ENCODE measurements at regions not wholly inside any gene's neighbourhood (a gene's known extent, or its start where the extent isn't known, plus 50 kb on each side); places are given as distances from the start of the nearest gene placed in this dataset.

GRCh38 chr17:45708707-45709290 lies 75.3 kb upstream of the CRHR1 start:
- DNase-seq (ENCODE audit: extremely low read depth in 1 of 2, low read depth in 1 of 2), result no peak

GRCh38 chr17:45709728-45710288 lies 74.3 kb upstream of the CRHR1 start:
- no peak for DNase-seq (ENCODE audit: extremely low read depth in 1 of 2, low read depth in 1 of 2)

GRCh38 chr17:45715787-45716186 lies 68.3 kb upstream of the CRHR1 start:
- DNase-seq (ENCODE audit: extremely low read depth in 1 of 2, low read depth in 1 of 2), result no peak

GRCh38 chr17:45718791-45719190 lies 65.3 kb upstream of the CRHR1 start:
- DNase-seq (ENCODE audit: extremely low read depth in 1 of 2, low read depth in 1 of 2), result no peak

- DNase-seq (ENCODE audit: extremely low read depth in 1 of 2, low read depth in 1 of 2), result no peak
These were observed 64.6 kb upstream of the CRHR1 start for GRCh38 chr17:45719335-45720071.

GRCh38 chr17:45720386-45720785 lies 63.7 kb upstream of the CRHR1 start:
- no peak for DNase-seq (ENCODE audit: extremely low read depth in 1 of 2, low read depth in 1 of 2)

- no peak for DNase-seq (ENCODE audit: extremely low read depth in 1 of 2, low read depth in 1 of 2)
These were observed 62.0 kb upstream of the CRHR1 start for GRCh38 chr17:45722161-45722560.

- DNase-seq (ENCODE audit: extremely low read depth in 1 of 2, low read depth in 1 of 2), result no peak
These were observed 54.7 kb upstream of the CRHR1 start for GRCh38 chr17:45729294-45729907.

GRCh38 chr17:45730192-45730591 lies 53.9 kb upstream of the CRHR1 start:
- DNase-seq (ENCODE audit: extremely low read depth in 1 of 2, low read depth in 1 of 2), result no peak

- no peak for DNase-seq (ENCODE audit: extremely low read depth in 1 of 2, low read depth in 1 of 2)
These were observed 52.7 kb upstream of the CRHR1 start for GRCh38 chr17:45731459-45731858.

GRCh38 chr17:45732926-45733505 lies 51.1 kb upstream of the CRHR1 start:
- no peak for DNase-seq (ENCODE audit: extremely low read depth in 1 of 2, low read depth in 1 of 2)

- no peak for DNase-seq (ENCODE audit: extremely low read depth in 1 of 2, low read depth in 1 of 2)
These were observed 50.3 kb upstream of the CRHR1 start for GRCh38 chr17:45733781-45734180.

Measured in activated CD8-positive, alpha-beta memory T cell treated with anti-CD3 and anti-CD28 coated beads for 1 hour (primary cell).